NCI-H1417 treated with DMSO at 0.1 percent for 48 hours (cell line): ENCODE measurements at regions not wholly inside any gene's neighbourhood (a gene's known extent, or its start where the extent isn't known, plus 50 kb on each side); places are given as distances from the start of the nearest gene placed in this dataset.

Source experiments
- DNase-seq: peaks from one replicate; lab custom pipeline; 2025; lab: John Stamatoyannopoulos, UW

DNA sequence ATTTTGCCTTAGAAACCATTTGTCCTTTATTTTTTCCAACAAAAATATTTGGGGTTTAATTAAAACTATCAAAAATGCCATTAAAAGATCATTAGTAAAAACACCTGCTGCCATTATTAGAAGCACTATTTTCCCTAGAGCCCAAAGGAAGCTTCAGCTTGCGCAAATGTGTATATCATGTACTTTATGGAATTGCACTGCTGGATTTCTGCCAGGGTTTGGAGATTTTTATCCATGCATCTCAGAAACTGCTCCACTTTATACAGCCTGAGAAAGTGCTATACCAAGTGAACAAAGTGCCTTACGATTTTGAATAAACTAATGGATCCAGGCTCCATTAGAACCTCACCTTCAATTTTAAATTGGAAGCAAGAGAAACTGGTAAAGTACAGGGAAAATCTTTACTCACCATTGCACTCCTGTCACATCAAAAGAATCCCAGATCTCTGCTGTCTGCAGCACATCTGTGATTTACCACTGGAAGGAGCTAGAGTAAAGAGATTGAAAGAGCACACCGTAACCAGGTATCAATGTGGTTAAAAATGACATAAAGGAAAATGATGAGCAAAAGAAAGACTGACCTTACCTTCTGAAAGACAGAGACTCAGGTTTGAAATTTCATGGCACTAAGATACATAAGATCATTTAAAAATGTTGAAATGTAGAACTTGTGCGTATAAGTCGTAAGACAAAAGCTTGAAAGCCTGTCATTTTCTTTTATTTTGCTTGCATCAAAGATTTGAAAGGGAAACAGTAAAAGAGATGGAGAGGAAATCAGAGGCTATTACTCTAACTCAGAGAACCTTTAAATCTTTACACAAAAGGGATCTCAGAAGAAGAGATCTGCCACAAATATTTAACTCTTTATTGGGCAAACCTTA lies 678.1 kb upstream of the GOT2 start:
- DNase-seq: no peak

- no peak for DNase-seq
These were observed 676.3 kb upstream of the GOT2 start for GRCh38 chr16:59410451-59410850.

DNA sequence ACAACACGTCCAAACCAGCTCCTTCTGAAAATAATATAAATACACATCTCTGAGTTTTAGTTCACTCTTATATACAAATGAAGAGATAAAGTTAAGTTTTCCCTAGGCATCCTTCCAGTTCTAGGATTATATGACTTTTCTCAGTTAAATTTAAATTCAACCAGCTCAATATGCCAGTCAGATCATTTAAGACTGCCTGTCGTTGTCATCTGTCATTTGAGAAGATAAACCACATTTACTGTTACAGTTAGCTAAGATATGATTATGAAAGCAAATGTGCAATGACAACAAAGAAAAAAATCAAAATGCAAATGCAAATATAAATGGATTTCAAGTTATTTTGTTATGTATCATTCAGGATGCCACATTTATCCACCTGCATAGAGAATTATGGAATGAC lies 671.7 kb upstream of the GOT2 start:
- DNase-seq: no peak

DNA sequence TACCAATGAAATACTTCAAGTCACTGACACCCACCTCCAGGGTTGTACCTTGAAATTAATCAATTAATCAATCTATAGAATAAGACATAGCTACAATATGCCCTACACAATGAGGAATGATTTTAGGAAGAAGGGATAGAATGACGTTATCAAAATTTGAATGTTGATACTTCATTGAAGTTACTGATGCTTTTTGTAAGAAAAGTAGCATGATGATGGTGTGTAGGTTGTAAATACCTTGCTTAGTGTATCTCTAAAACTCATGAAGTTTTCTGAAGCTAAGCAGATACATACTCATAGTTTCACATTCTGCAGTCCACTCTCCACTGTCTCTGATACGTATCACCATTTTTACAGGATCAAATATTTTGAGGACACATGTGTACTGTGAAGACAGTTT lies 670.4 kb upstream of the GOT2 start:
- DNase-seq: no peak

- DNase-seq: no peak
These were observed 666.7 kb upstream of the GOT2 start for GRCh38 chr16:59400830-59401229.

GRCh38 chr16:59397638-59398037 lies 663.5 kb upstream of the GOT2 start:
- no peak for DNase-seq

DNA sequence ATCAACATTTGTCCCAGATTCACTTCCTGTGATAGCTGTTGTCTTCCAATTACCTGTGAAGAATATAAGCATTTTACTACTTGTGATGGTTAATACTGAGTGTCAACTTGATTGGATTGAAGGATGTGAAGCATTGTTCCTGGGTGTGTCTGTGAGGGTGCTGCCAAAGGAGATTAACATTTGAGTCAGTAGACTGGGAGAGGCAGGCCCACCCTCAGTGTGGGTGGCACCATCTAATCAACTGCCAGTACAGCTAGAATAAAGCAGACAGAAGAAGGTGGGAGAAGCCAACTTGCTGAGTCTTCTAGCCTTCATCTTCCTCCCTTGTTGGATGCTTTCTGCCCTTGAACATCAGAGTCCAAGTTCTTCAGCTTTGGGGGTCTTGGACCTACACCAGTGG lies 660.4 kb upstream of the GOT2 start:
- no peak for DNase-seq

DNA sequence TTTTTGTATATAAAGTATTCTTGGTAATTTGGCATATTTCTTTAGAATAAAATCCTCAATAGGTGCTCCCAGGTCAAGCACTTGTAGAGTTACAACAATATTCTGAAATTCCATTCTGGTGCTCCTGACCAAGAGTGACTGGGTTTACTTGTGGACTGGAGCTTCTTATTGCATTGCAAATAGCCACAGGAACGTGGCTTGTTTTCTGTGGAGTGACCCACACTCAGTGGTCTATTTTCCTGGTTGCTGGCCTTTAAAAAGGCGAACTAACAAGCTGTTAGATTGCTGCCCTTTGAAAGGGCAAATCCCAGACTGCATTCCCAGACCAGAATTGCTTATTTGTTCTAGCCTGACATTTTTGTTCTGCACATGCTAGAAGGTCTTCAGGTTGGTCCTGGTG lies 658.8 kb upstream of the GOT2 start:
- no peak for DNase-seq

DNA sequence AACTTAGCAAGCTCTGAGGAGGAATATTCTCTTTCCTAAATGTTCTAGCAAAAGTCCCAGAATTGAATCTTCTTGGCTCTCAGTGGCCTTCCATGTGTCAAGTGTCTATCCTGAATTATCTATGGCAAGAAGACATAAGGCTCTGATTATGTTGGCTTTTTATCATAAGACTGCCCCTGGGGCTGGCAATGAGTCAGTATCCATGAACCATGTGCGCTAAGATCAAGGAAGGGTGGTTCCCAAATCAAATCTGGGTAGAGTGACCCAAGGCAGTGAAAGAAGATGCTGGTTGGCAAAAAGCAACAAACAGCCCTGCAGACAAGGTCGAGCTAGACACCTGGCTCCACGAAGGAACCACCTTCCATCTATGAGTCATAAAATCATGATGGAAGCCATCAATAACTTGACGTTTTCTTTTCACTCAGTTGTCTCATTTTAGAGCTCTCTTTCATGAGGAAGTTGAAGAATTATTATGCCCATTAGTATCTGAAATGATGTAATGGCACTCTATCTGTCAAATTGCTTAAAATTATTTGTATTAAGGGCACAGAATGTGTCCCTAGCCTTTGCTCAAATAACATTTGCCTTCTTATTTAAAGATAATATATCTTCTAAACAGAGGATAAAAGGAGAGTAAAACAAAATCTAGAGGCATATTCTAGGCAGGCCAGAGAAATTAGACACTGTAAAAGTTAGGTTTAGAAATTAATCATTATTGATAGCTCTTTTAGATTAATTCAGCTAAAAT lies 657.7 kb upstream of the GOT2 start:
- no peak for DNase-seq

- DNase-seq: no peak
These were observed 651.8 kb upstream of the GOT2 start for GRCh38 chr16:59385959-59386358.

- DNase-seq: no peak
These were observed 651.4 kb upstream of the GOT2 start for GRCh38 chr16:59385491-59385890.

DNA sequence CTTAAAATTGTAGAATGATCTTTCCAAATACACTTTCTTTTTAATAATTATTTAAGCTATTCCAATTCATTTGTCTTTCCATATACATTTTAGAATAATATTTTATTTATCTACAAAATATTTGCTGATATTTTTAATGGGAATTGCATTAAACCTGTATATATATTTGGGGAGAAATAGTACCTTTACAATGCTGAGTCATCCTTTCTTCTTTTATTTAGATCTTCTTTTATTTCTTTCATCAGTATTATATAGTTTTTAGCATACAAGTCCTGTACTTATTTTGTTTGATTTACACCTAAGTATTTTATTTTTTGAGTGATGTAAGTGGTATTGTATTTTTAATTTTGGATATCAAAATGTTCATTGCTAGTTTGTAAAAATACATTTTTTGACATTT lies 639.5 kb upstream of the GOT2 start:
- DNase-seq: no peak

DNA sequence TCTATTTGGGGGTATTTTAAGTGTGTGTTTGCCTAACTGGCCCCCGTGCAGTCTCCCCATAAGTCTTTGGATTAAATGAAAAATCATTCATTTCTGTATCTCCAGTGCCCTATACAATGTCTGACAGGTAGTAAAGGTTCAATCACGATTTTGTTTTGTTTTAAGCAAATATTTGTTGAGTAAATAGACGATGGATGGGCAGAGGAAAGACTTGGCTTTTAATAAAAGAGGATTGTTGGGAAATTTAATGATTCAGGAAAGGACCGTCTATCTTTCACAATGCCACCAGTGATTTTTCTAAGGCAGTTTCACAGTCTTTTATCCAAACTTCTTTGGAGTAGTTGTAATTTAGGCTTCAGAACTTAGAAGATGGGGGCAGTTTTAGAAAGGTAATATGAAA lies 636.6 kb upstream of the GOT2 start:
- no peak for DNase-seq

- DNase-seq: no peak
These were observed 635.4 kb upstream of the GOT2 start for GRCh38 chr16:59369523-59369922.

DNA sequence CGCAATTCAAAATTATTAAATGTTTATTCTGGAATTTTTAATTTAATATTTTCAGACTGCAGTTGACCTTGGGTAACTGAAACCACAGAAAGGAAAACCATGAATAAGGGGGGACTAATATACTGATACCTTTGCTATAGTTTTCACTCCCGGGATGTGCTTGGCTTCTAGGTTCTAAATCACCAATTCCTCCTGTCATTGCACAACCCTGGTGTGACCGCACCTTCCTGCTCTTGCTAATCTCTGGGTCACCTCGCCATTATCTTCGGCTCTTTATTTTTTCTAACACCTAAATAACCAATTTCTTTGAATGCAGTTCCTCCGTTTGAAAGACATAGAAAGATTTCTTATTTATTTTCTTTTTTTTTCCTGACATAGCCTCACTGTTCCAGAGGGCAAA lies 634.5 kb upstream of the GOT2 start:
- no peak for DNase-seq

DNA sequence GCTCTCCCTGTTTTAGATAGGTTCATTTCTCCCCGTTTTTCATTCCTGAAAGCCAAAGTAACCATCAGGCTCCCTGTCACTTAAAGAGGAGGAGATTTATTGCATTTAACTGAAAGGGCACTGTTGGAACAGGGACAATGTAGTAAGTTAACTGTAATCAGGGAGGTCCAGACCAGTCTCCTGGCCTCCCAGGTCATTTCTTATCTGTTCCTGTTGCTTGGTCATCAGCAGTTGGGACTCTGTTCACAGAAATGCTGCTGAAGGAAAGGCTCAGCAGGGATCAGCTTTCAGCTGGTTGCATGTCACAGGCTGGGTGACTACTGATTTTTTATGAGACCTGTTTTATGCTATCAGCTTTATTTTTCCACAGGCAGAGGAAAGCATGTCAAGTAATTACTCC lies 622.6 kb upstream of the GOT2 start:
- DNase-seq: no peak

- DNase-seq: no peak
These were observed 622.0 kb upstream of the GOT2 start for GRCh38 chr16:59356144-59356543.

- no peak for DNase-seq
These were observed 621.6 kb upstream of the GOT2 start for GRCh38 chr16:59355704-59356103.

GRCh38 chr16:59351305-59351903 lies 617.3 kb upstream of the GOT2 start:
- DNase-seq: no peak

DNA sequence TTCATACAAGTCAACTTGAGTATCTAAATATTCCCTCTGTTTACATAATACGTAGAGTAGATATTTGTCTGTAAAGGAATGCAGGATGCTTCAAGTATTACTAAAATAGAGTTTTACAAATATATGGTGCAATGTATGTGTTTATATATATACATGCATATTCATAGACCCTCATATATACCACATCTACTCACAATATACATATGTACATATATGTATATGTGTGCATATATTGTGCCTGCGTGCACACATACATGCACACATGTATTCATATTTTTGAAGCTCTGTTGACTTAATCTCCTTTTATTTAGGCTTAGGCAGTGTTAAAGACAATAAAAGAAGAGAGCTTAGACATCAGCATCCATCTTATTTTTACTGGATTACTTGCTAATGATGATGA lies 616.6 kb upstream of the GOT2 start:
- DNase-seq: no peak

GRCh38 chr16:59342669-59343068 lies 608.6 kb upstream of the GOT2 start:
- DNase-seq: no peak

GRCh38 chr16:59341368-59341767 lies 607.3 kb upstream of the GOT2 start:
- no peak for DNase-seq

DNA sequence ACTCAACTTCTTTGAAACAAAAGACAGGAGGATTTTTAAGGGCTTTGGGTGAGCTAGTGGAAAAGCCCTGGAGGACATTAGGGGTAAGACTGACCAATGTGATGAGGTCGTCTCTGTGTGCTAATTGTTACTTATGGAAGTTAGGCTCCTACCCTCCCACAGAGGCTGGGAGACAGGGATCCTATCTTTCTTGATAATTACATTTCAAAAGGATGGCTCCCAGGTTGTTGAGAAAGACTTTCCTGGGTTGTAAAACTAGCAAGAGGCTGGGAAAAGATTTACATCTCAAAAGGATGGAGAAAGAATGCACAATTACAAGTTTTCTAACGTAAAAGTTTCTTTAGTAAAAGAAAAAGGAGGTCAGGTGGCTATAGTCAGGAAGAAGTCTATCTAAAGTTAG lies 605.8 kb upstream of the GOT2 start:
- DNase-seq: no peak
